Endodermal cell (in vitro differentiated cells): ENCODE measurements at regions not wholly inside any gene's neighbourhood (a gene's known extent, or its start where the extent isn't known, plus 50 kb on each side); places are given as distances from the start of the nearest gene placed in this dataset.
A peak's percentile ranks its signal among the peaks of the same experiment; 100 is the strongest.

Experiments used
- DNase-seq: peaks from one replicate; pipeline ENCODE4 v3.0.0-alpha.2; 2017
- H3K27ac ChIP-seq: 2 replicates; pipeline ENCODE4 v1.5.1; 2013; ENCODE audit warnings: mild to moderate bottlenecking, low read depth, low read length, moderate library complexity
- H3K27me3 ChIP-seq: 2 replicates; pipeline ENCODE4 v1.6.1; 2013; ENCODE audit warnings: mild to moderate bottlenecking, low read length, moderate library complexity; ENCODE audit not compliant: insufficient read depth, control insufficient read depth, poor library complexity, severe bottlenecking
- H3K36me3 ChIP-seq: 2 replicates; pipeline ENCODE4 v1.7.0; 2013; ENCODE audit warnings: mild to moderate bottlenecking, low read length, moderate library complexity; ENCODE audit not compliant: control insufficient read depth, insufficient read depth
- H3K4me1 ChIP-seq: one replicate; pipeline ENCODE4 v1.7.0; 2013; ENCODE audit warnings: low read length; ENCODE audit not compliant: control insufficient read depth, insufficient read depth
- H3K4me3 ChIP-seq: 2 replicates; pipeline ENCODE4 v1.5.1; 2013; ENCODE audit warnings: mild to moderate bottlenecking, low read length, moderate library complexity
- H3K9ac ChIP-seq: 2 replicates; pipeline ENCODE4 v1.6.1; 2013; ENCODE audit warnings: mild to moderate bottlenecking, low read length, moderate library complexity; ENCODE audit not compliant: poor library complexity, severe bottlenecking; ENCODE audit errors: extremely low read depth
- H3K9me3 ChIP-seq: 2 replicates; pipeline ENCODE4 v1.6.1; 2013; ENCODE audit warnings: mild to moderate bottlenecking, low read length, moderate library complexity; ENCODE audit not compliant: control insufficient read depth
- H3K27ac Mint-ChIP-seq: 2 replicates; pipeline ENCODE4 v1.8.0; 2020; ENCODE audit warnings: mixed read lengths
- H3K27me3 Mint-ChIP-seq: 2 replicates; pipeline ENCODE4 v1.8.0; 2021; ENCODE audit warnings: mild to moderate bottlenecking, mixed read lengths; ENCODE audit not compliant: insufficient read depth
- H3K36me3 Mint-ChIP-seq: 2 replicates; pipeline ENCODE4 v1.8.0; 2020; ENCODE audit warnings: low read depth, mixed read lengths
- H3K4me1 Mint-ChIP-seq: 2 replicates; pipeline ENCODE4 v1.8.0; 2020; ENCODE audit warnings: mixed read lengths
- H3K4me3 Mint-ChIP-seq: 2 replicates; pipeline ENCODE4 v1.8.0; 2020; ENCODE audit warnings: mild to moderate bottlenecking, moderate library complexity, mixed read lengths
- H3K9me3 Mint-ChIP-seq: 2 replicates; pipeline ENCODE4 v1.8.0; 2020; ENCODE audit warnings: mild to moderate bottlenecking, mixed read lengths
- WGBS, 2 experiments: methylation state at CpG; one replicate each; pipeline versions ENCODE4 v1.1.5 to v1.1.7; 2013; ENCODE audit warnings: missing lambda C conversion rate in 2 of 2, mixed read lengths in 1 of 2; ENCODE audit not compliant: insufficient coverage in 1 of 2, insufficient read length in 1 of 2; 5-methylcytosine and 5-hydroxymethylcytosine counted together
- TF ChIP-seq, protein P1 (sequence below): fragments of 200-600 bp; sonication (generic); conservative IDR thresholded peaks from 2 replicates; pipeline ENCODE4 v1.5.0; 2021; ENCODE audit warnings: antibody characterized with exemption, mild to moderate bottlenecking

DNA sequence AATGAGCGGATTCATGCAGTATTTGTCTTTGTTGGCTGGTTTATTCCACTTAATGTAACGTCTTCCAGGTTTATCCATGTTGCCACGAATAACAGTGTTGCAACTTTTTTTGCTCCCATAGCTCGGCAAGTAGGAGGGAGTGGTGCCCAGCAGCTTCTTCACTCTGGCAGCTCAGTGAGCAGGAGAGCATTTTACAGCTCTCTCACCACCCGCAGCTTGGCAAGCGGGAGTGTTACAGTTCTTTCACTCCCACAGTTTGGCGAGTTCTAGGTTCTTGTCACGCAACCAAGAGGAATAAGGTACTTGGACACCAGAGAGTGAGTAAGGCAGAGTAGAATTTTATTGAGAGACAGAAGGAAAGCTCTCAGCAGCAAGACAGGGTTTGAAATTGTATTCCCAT lies 935.2 kb downstream of the TBL1XR1 start:
- Histone ChIP-seq H3K9ac (no peak overlapping the region), H3K27me3 (no peaks in the 10 kb centered on the region), H3K4me3 (no peak overlapping the region), H3K27ac (no peak overlapping the region), H3K4me1 (no peaks in the 10 kb centered on the region), H3K9me3 (peaks cover 23% of the 10 kb centered on the region), H3K36me3 (no peaks in the 10 kb centered on the region)
- peaks cover under 1% of the 10 kb centered on the region for H3K27me3 Mint-ChIP-seq
- H3K4me1 Mint-ChIP-seq = no peaks in the 10 kb centered on the region
- peaks cover 18% of the 10 kb centered on the region for H3K9me3 Mint-ChIP-seq
- no peak for DNase-seq
- H3K27ac Mint-ChIP-seq = no peak overlapping the region
- no peak overlapping the region for H3K4me3 Mint-ChIP-seq
- no peaks in the 10 kb centered on the region for H3K36me3 Mint-ChIP-seq
- WGBS, 2 experiments = 92 to 94% methylated on average over 6 to 8 of the region's 8 CpGs
- TF ChIP-seq, protein P1, sequence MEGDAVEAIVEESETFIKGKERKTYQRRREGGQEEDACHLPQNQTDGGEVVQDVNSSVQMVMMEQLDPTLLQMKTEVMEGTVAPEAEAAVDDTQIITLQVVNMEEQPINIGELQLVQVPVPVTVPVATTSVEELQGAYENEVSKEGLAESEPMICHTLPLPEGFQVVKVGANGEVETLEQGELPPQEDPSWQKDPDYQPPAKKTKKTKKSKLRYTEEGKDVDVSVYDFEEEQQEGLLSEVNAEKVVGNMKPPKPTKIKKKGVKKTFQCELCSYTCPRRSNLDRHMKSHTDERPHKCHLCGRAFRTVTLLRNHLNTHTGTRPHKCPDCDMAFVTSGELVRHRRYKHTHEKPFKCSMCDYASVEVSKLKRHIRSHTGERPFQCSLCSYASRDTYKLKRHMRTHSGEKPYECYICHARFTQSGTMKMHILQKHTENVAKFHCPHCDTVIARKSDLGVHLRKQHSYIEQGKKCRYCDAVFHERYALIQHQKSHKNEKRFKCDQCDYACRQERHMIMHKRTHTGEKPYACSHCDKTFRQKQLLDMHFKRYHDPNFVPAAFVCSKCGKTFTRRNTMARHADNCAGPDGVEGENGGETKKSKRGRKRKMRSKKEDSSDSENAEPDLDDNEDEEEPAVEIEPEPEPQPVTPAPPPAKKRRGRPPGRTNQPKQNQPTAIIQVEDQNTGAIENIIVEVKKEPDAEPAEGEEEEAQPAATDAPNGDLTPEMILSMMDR = no peak

DNA sequence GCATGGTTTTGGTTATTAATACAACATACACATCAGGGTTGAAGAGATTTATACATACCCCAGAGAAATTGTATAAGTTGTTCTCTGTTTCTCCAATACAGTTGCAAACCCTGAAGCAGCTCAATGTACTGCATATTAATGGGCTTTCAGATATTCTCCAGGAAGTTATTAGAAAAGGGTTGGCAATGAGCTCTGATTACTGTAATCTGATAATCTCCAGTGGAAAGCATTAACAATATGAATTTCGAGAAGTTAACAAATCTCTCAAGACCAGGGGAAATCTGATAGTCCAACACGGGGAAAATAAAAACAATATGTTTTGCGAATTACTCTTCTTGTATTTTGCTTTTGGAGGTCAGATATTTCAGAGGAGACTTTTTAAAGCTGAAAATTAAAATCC lies 950.1 kb downstream of the TBL1XR1 start:
- TF ChIP-seq, protein P1 = no peak
- WGBS, 2 experiments = 92 to 100% methylated on average over 1 to 3 of the region's 3 CpGs
- Histone ChIP-seq H3K36me3 (no peaks in the 10 kb centered on the region), H3K4me1 (peaks cover 3% of the 10 kb centered on the region), H3K9me3 (no peaks in the 10 kb centered on the region), H3K9ac (no peak overlapping the region), H3K27me3 (no peaks in the 10 kb centered on the region), H3K27ac (no peak overlapping the region), H3K4me3 (no peak overlapping the region)
- H3K36me3 Mint-ChIP-seq = no peaks in the 10 kb centered on the region
- H3K27me3 Mint-ChIP-seq = no peaks in the 10 kb centered on the region
- peaks cover 7% of the 10 kb centered on the region for H3K4me1 Mint-ChIP-seq
- no peak overlapping the region for H3K4me3 Mint-ChIP-seq
- DNase-seq = no peak
- H3K27ac Mint-ChIP-seq = no peak overlapping the region
- no peaks in the 10 kb centered on the region for H3K9me3 Mint-ChIP-seq

DNA sequence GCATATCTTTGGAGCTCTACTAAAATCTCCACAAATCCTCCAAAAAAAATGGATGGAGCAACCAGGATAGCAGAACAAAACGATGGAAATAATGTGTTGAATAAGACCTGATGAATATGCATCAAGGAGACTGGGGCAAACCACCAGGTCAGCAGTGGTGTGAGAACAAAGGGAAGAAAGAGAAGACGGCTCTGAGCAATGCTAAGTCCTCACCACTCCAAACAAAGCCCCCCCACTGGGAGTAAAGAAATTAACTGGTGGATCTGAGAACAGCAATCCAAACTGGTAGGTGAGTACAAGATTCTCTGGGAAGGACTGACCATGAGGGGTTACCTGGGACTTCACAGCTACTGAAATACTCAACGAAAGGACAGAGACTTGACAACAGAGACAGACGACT lies 977.3 kb downstream of the TBL1XR1 start:
- peak overlapping the region; percentile 34 for H3K4me3 ChIP-seq
- 74 to 100% methylated on average over 1 to 3 of the region's 4 CpGs for WGBS, 2 experiments
- no peak overlapping the region for H3K27ac ChIP-seq
- peaks cover 3% of the 10 kb centered on the region for H3K9me3 ChIP-seq
- no peaks in the 10 kb centered on the region for H3K36me3 Mint-ChIP-seq
- peak; percentile 72 for DNase-seq
- H3K27me3 Mint-ChIP-seq = no peaks in the 10 kb centered on the region
- no peaks in the 10 kb centered on the region for H3K9me3 Mint-ChIP-seq
- H3K4me1 ChIP-seq = no peaks in the 10 kb centered on the region
- H3K4me1 Mint-ChIP-seq = peaks cover 10% of the 10 kb centered on the region
- TF ChIP-seq, protein P1 = no peak
- H3K27ac Mint-ChIP-seq = no peak overlapping the region
- H3K36me3 ChIP-seq = no peaks in the 10 kb centered on the region
- no peaks in the 10 kb centered on the region for H3K27me3 ChIP-seq
- no peak overlapping the region for H3K9ac ChIP-seq
- H3K4me3 Mint-ChIP-seq = no peak overlapping the region
